NCI-H1694 (cell line): ENCODE measurements at regions not wholly inside any gene's neighbourhood (a gene's known extent, or its start where the extent isn't known, plus 50 kb on each side); places are given as distances from the start of the nearest gene placed in this dataset.
"Not testable (repeated sequence)": the region's sequence is repeated elsewhere in the genome, so short reads cannot be mapped to it uniquely, and the experiment has no call there.

Experiments
- DNase-seq: peaks from one replicate; lab custom pipeline; 2025; lab: John Stamatoyannopoulos, UW

DNA sequence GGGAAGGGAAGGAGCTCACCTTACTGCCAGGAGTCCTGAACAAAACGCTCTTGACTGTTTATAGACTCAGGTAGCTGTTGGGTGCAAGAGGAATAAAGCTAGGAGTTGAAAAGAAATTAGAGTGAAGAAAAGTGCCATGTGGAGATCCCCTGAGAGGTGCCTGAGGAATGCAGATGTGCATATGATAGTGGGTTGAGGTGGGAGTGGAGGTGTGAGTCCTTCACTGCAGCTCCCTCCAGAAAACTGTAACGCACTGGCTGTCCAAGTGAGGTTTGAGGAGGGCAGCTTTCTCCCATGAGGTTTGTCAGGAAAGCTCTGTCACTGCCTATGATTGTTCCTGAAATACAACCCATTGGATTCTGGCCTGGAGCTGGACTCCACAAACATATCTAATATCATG lies 904.8 kb upstream of the POT1 start:
- DNase-seq, result no peak

DNA sequence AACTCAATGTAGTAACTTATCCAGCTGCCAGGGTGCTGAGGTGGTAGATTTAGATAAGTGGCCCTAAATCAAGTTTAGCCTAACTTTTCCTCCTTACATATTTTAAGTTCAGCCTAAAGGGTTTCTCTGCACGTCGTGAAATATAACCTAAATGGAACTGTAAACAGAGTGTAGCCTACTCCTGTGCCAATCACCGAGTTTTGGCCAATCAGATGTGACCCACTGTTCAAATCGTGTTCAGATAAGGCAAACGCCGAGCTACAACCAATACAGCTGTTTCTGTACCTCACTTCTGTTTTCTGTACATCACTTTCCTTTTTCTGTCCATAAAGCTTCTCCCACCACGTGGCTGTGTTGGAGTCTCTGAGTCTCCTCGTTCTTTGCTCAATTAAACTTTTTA lies 904.2 kb upstream of the POT1 start:
- DNase-seq, result no peak

DNA sequence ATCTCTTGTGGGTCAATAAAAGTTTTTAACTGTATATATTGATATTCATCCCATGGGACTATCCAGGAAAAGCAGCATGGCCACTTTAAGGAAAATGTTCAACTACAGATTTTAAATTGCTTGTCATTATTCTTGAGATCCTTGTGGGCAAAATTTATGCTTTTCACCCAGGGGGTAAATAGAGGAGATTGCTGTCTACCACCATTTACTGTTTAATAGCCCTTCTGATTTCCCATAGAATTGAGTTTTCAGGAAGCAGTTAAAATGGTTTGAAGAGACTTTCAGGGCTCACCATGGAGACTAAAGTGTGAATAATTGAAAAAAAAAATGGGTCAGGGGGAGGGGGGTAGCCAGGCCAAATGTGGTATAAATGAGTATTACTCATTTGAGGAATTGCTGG lies 901.1 kb upstream of the POT1 start:
- DNase-seq, result no peak

DNA sequence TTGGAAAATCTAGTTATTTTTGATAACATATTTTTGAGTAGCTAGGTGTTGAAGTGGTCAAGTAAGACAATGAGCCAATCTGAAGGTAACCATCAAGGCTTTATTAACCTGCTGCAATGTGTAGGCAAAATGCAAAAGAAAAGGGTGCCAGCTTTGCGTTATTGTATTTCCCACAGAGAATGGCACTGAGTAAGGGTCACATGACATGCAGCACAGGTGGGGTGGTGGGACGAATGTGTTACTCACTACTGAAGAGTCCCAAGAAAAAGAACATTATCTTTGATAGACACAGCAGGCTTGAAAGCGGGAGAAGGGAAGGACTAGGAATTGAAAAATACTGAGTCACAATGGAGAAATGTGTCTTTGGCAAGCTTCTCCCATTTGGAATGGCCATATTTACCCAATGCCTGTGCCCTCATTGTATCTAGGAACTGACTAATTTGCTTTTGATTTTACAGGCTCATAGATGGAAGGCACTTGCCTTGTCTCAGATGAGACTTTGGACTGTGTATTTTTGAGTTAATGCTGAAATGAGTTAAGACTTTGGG lies 898.6 kb upstream of the POT1 start:
- DNase-seq, result no peak

DNA sequence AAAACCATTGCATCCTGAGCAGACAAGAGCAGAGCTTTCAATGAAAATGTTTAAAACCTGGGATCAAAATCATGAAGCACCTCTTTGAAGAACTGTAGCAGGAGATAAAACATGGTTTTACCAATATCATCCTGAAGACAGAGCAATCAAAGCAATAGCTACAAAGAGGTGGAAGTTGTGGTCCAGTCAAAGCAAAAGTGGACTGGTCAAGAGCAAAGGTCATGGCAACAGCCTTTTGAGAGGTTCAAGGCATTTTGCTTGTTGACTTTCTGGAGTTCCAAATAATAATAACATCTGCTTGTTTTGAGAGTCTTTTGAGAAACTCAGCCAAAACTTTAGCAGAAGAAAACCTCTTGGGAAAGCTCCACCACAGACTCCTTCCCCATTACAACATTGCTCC lies 893.9 kb upstream of the POT1 start:
- DNase-seq, result no peak

DNA sequence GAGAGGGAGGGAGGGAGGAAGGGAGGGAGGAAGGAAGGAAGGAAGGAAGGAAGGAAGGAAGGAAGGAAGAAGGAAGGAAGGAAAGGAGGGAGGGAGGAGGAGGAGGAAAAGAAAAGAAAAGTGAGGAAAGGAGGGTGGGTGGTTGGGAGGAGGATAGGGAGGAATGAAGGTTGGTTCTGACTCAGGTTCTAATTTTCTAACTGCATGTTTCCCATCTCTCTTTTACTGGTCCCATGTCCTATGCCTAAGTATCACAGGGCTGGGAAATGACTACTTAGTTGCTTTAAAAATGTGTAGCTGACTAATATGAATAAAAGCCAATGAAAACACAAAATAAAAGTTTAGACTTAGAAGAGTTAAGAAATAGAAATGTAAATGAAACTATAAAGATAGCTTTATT lies 890.9 kb upstream of the POT1 start:
- DNase-seq, result no peak

DNA sequence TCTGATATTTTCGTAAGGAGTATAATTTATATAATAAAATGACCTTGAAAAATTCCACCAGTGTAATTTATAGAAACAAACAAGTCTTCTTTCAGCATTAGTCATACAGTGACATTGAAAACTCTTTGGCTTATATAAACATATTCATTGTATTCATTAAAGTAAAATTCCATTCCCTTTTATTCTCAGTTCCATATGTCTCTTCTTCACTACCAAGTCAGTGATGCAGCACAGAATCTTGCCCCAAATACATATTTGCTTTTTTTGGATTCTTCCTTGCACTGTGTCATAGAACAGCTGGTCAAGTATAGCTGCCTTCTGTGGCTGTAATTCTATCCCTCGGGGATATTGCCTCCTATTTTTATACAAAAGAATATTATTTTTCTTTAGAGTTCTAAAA lies 884.5 kb upstream of the POT1 start:
- DNase-seq, result peak; percentile 66

DNA sequence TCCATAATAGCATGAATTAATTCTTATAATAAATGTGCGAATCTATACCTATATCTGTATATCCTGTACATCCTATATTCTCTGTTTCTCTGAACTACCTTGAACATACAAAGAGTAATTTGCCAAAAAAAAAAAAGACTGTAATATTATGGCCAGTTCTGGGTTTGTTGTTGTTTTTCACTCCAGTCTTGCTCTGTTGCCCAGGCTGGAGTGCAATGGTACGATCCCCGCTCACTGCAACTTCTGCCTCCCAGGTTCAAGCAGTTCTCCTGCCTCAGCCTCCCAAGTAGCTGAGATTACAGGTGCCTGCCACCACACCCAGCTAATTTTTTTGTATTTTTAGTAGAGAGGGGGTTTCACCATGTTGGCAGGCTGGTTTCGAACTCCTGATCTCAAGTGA lies 876.9 kb upstream of the POT1 start:
- DNase-seq, result not testable (repeated sequence)

DNA sequence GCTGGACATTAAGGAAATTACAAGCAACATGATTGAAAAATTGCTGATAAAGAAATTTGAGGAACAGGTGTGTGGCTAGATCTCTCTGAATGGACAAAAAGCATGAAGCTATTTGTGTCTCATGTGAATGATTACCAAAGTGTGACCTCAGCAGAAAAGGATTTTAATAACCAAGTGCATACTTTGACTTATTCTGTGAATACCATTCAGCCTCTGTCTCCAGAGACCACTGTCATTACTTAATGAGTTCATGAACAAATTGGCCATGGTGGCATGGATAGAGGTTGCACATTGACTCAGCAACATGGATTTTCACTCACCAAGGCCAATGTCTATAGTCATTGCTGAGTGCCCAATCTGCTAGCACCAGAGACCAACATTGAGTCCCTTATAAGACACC lies 874.6 kb upstream of the POT1 start:
- DNase-seq, result no peak

DNA sequence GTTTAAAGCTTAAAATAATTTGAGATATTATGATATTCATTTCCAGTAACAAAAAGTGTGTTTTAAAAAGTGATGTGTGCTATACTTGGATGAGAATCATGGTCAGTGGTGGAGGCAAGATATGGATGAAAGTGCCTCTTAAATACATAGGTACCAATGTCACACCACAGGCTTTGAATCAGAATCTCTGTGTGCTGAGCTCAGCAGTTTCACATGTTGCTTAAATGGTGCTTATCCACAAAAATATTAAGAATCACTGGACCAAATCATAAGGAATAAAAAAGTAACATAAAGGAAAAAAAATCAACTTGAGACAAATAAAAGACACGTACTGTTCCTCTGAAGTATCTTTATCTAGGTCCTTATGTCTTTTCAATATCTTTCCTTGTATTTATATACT lies 850.5 kb upstream of the POT1 start:
- no peak for DNase-seq

DNA sequence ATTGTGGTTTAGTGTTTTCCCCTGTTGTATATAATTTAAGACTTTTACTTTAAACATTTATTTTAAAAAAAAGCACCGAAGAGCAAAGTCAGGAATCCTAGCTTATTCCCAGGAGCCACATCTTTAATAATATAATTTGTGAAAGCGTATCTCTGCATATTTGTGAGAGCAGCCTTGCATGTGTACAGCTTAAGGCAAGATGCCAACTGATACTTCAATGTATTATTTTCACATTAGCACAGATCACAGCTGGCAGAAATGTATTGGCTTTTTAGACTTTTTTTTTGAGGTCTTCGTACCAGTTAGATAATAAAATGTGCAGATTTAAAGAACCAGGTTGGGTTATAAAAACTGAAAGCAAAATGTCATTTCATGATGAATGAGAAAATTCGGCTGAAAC lies 845.7 kb upstream of the POT1 start:
- DNase-seq, result no peak

DNA sequence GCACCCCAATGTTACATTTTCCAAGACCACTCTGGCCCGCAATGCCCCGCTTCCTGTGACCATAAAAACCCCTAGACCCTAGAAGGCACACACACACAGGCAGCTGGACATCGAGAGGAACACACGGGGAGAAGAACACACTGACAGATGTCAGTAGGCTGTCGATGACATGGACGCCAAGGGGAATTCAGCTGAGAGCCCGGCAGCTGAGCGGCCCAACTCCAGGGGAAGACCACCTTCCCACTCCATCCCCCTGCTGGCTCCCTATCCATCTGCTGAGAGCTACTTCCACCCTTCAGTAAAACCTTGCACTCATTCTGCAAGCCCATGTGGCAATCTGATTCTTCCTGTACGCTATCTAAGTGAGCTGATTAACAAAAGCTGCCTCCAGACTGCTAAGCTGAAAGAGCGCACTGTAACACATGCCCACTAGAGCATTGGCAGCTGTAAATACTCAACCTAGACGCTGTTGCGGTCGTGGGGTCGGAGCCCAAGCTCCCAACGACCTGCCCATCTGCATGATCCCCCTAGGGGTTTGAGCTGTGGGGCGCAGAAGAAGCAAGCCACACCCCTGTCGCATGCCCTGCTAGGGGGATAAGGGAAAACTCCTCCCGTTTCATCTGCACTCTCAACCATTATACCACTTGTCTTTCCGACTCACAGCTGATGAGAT lies 843.6 kb upstream of the POT1 start:
- no peak for DNase-seq

DNA sequence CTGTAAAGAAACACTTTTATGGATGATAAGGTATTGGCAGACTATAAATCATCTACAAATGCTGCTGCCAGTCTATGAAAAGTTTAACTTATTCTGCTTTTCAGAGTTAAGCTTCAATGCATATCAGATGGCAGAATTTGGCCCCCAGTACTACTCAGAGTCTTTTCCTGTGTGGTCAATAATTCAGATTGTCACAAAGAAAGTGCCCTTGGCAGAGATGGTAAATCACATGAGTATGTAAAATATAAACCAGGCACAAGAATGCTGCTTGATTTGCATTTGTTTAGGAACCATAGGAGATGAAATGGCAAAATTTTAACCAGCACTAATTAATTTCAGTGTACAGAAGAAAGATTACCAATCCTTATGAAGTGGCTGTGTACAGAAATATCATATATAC lies 818.3 kb upstream of the POT1 start:
- DNase-seq, result no peak

DNA sequence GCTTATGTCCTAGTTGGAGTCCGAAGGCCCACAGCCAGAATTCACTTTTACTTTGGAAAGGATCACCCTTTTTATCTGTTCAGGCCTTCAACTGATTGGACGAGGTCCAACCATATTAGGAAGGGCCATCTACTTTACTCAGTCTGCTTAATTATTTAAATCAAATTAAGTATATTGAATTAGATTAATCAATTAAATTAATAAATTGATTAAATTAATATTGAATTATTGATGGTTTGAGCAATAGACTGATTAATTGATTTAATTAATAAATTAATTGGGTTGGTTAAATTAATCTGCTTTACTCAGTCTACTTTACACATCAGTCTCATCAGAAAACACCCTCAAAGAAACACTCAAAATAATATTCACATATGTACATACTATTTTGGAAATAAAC lies 816.9 kb upstream of the POT1 start:
- DNase-seq, result no peak

DNA sequence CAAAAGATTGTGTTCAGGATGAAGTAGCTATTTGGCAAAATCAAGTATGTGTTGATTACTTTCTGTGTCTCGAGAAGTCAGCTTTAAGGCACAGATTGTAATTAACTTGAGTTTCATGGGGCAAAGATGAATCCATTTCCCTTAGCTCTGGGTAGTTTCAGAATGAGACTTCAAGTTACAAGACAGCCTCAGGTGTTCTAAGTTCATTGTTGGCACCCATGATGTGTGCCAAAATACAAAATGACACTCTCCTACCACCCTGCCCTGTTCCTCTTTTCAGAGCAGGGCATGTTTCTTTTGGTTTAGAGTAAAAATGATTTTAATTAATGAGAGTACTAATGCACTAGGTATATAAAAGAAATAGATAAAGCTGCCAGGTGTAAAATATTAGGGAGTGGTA lies 797.6 kb upstream of the POT1 start:
- no peak for DNase-seq

DNA sequence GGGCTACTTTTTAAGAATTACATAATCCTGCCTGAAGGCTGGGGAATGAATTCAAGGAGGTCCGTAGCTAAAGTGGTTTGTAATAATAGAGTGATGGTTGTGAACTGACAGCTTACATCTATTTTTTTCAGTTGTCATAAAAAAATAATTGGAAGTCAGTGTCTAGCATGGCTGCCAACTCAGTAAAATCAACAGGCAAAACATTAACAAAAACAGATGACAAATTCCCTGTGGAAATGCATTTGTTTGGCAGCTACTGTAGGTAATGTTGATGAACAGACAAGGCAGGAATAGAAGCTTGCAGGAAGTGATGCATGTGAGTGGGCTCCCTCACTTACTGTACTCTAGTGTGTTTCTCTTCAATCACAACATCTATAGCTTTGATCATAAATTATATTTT lies 766.0 kb upstream of the POT1 start:
- DNase-seq, result peak; percentile 94

DNA sequence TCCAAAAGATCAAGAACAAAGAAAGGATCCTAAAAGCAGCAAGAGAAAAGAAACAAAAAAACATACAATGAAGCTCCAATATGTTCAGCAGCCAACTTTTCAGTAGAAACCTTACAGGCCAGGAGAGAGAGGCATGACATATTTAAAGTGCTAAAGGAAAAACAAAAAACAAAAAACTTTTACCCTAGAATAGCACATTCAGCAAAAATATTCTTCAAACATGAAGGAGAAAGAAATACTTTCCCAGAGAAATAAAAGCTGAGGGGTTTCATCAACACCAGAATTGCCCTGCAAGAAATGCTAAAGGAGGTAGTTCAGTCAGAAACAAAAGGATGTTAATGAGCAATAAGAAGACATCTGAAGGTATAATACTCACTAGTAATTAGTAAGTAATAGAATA lies 753.5 kb upstream of the POT1 start:
- DNase-seq, result no peak

DNA sequence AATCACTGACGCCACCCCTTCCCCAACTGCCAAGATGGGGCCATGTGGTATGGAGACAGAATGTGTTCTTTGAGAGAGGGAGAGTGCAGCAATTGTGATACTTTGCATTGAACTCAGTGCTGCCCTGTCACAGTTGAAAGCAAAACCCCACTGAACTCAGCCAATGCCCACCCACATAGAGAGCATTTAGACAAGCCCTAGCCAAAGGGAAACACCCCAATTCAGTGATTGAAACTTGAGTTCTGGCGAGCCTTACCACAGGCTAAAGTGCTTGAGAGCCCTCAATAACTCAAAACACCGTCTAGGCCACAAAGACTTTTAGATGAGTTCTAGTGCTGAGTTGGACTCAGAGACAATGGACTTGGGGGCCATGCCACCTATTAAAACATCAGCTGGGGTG lies 751.9 kb upstream of the POT1 start:
- DNase-seq, result no peak

DNA sequence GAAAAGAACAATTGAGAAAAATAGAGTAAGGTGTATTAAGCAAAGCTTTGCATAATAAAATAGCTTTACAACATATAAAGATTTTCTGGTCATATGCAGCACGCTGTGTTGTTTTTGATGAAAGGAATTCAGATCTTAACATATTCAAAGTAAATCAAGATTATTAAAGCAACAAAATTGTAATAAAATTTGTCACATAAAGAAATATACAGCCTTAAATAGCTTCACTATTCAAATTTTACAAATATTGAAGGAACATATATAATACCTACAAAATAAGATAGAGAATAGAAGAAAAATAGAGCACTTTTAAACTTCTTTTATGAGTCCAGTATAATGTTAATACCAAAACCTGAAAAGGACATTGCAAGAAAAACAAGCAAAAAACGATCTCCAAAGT lies 749.1 kb upstream of the POT1 start:
- no peak for DNase-seq

DNA sequence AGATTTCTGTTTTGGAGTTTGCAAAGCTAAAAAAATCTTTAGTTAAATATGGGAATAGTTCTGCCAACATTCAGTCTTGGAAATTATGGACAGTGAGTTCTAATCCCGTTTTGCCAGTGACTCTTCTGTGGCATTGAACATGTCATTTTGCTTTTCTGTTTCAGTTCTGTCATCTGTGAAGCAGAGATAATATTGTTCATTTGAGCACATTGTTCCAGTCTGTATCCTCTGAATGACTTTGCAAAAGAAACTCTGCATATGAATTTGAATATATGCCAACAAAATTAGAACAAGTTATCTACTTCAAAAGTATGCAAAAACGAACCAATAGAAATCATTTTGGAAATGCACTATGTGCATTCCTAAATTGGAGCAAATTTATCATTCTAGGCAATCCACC lies 746.0 kb upstream of the POT1 start:
- DNase-seq, result no peak

DNA sequence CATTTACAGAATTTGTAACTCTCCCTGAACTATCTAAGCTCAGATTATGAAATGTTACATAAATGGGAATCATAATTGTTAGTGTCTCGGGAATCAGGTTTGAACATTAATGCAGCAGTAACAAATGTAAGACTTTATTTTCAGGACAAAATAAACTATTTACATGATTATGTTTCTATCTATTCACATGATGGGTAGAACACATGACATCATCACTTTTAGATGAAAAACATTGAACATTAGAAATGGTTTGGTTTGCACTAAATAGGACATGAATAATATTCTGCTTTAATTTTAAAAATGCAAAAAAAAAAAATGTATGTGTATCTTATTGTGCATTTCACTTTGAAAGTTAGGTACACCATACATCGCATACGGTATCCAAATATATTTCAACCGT lies 745.5 kb upstream of the POT1 start:
- no peak for DNase-seq

DNA sequence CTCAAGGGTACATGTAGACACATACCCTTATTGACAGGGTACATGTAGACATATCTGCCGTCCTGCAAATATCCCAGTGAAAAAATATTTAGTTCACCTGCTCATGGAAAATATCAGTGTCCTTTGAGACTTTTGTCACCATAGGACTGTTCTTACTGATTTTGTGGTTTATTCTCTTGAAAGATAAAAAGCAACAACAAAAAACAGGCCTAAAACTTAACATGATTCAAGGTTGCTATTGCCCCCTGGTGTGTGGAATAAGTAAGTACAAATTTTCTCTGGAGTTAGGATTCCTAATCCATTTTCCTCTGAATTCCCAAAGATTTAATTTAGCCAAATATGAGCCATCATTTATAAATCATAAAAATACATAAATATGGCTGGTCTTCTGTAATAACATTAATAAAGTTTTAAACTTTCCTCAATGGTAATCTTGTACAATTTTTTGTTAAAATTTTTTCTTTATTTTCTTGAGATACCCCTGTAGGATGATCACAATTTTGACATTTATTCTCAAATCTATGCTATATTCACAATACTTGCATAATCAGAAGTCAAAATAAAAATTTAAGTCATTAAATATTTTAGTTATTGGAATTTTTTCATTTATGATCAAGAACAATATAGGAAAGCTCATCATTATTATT lies 741.4 kb upstream of the POT1 start:
- DNase-seq, result no peak

DNA sequence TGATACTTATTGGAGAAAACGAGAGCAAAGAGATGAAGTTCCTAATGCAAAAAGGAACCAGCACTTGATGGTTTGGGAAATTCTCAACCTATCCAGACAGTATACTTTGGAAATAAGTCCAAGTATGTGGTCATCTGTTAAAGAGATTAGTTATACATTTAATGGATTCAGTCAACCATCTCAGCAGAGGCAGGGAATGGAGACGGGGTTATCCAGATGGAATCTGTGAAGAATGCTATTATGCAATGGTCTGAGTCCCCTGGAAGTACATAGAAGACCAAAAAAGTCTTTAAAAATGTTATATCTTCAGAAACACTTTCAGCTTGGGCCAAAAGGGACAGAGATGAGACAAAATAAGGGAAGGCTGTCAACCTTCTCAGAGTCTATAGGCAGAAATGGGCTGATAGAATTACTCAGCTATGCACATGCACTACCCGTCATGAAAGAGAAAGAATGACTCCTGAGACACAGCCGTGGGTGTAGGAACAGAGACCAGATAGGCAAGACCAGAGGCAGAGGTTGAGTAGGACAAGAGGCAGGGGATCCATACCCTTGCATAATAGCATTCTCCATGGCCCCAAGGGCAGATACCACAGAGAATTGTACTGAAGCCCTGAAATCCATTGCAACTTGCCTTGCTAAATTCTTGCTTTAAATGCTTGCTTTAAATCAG lies 738.8 kb upstream of the POT1 start:
- no peak for DNase-seq

DNA sequence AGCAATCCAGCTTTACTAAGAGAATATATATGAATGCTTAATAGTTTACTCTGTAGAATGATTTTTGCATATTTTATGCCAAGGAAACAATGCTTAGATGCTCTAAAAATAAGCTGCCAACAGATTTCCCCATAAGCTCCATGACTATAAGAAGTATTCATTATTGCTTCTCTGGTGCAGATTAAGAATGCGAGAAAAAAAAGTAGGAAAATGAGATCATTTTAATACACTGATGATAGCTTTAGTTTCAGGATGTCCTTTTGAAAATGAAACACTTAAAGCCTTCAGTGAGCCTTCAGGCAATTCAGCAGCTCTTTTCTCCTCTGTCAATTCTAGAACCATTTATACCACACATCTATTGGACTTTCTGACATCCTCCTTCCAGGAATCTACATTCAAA lies 735.0 kb upstream of the POT1 start:
- no peak for DNase-seq
